D721Med (cell line): ENCODE measurements at regions not wholly inside any gene's neighbourhood (a gene's known extent, or its start where the extent isn't known, plus 50 kb on each side); places are given as distances from the start of the nearest gene placed in this dataset.

ENCODE experiments used
- DNase-seq: peaks from one replicate; pipeline ENCODE4 v3.0.0; 2011; ENCODE audit warnings: low spot score; ENCODE audit not compliant: insufficient read length
- FAIRE-seq: peaks from 2 replicates; lab custom pipeline; 2011; peaks lifted over from hg19 to GRCh38; lab: Jason Lieb, UNC
- TF ChIP-seq, protein P1 (sequence below): IDR thresholded peaks from 2 replicates; pipeline ENCODE4 v1.5.1; 2012; ENCODE audit warnings: mild to moderate bottlenecking, control low read depth; ENCODE audit not compliant: insufficient read depth; ENCODE audit errors: missing control alignments

- TF ChIP-seq, protein P1, sequence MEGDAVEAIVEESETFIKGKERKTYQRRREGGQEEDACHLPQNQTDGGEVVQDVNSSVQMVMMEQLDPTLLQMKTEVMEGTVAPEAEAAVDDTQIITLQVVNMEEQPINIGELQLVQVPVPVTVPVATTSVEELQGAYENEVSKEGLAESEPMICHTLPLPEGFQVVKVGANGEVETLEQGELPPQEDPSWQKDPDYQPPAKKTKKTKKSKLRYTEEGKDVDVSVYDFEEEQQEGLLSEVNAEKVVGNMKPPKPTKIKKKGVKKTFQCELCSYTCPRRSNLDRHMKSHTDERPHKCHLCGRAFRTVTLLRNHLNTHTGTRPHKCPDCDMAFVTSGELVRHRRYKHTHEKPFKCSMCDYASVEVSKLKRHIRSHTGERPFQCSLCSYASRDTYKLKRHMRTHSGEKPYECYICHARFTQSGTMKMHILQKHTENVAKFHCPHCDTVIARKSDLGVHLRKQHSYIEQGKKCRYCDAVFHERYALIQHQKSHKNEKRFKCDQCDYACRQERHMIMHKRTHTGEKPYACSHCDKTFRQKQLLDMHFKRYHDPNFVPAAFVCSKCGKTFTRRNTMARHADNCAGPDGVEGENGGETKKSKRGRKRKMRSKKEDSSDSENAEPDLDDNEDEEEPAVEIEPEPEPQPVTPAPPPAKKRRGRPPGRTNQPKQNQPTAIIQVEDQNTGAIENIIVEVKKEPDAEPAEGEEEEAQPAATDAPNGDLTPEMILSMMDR = no peak
- DNase-seq (no peak), FAIRE-seq (no peak)
Measured at GRCh38 chr6:147930745-147931144, 411.9 kb upstream of the SASH1 start.

- TF ChIP-seq, protein P1 = no peak
- DNase-seq (no peak), FAIRE-seq (no peak)
Measured at GRCh38 chr6:147933224-147933623, 409.4 kb upstream of the SASH1 start.

GRCh38 chr6:147935656-147936055, 407.0 kb upstream of the SASH1 start:
- FAIRE-seq (no peak), DNase-seq (no peak)
- TF ChIP-seq, protein P1 = no peak

DNA sequence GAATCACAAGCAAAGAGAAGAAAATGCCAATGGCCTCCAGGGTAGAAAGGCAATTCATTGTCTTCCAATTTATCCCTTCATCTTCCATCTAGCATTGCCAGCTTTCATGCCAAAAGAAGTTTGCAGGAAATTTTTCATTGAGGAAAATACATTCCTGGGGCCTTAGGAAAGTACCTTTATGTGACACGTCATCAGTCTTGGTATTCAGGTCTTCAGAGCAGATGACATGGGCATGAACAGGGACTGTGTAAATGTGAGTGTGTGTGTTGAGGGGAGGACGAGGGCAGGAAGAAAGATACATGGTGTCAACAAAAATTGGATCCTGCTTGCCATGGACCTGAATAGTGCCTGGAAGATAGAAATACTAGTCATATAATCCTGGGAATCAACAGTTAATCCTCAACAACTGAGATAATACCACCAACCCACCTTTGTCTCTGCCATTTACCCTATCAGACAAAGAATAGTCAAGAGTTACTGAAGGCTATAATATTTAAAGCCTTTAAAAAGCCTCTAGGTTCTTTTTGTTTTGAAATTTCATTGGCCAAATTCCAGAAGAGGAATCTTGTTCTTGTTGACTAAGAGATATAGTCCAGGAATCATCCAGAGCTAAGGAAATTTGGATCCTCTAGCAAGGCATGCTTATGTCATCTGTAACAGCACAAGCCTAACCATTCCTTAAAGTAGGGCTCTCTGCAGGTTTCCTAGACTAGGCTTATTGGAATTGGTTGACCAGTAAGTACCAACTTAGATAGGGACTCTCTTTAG, 405.8 kb upstream of the SASH1 start:
- TF ChIP-seq, protein P1 = no peak
- FAIRE-seq = no peak
- no peak for DNase-seq

DNA sequence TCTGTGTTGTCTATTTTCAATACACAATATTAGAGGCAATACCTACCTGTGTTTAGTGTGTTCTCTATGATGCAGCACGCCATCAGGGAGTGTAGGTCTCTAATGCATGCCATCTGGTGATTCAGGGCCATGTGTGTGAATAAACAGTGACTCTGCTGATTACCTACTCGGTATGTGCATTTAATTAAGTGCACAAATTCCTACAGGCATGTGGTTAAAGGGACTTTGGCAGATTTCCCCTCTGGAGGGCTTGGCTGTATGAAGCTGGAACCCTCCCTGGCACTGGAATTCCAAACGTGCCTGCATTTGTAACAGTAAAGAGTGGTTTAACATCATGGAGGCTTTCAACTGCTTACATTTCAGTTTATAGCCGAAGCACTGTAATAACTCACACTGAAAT, 401.5 kb upstream of the SASH1 start:
- TF ChIP-seq, protein P1 = no peak
- DNase-seq (no peak), FAIRE-seq (no peak)

- FAIRE-seq = no peak
- DNase-seq = no peak
- TF ChIP-seq, protein P1 = no peak
Measured at GRCh38 chr6:147942363-147942762, 400.3 kb upstream of the SASH1 start.

GRCh38 chr6:147944122-147944521, 398.5 kb upstream of the SASH1 start:
- no peak for DNase-seq
- TF ChIP-seq, protein P1 = no peak
- no peak for FAIRE-seq
